H9 (cell line): ENCODE measurements at regions not wholly inside any gene's neighbourhood (a gene's known extent, or its start where the extent isn't known, plus 50 kb on each side); places are given as distances from the start of the nearest gene placed in this dataset.

ENCODE experiments used
- DNase-seq: peaks from one replicate; pipeline ENCODE4 v3.0.0-alpha.2; 2017
- H2AFZ ChIP-seq: one replicate; pipeline ENCODE4 v1.6.1; 2013; ENCODE audit warnings: mild to moderate bottlenecking, low read length, control low read depth, moderate library complexity
- H2AK5ac ChIP-seq: 2 replicates; pipeline ENCODE4 v1.6.1; 2013; ENCODE audit warnings: low read length, control low read depth, mixed read lengths; ENCODE audit not compliant: insufficient read length
- H2BK120ac ChIP-seq: one replicate; pipeline ENCODE4 v1.6.1; 2013; ENCODE audit warnings: low read depth, mild to moderate bottlenecking, low read length, control low read depth, inconsistent platforms; ENCODE audit not compliant: poor library complexity, severe bottlenecking
- H2BK12ac ChIP-seq: 2 replicates; pipeline ENCODE4 v1.6.1; 2013; ENCODE audit warnings: low read length, control low read depth, mixed read lengths, low read depth; ENCODE audit not compliant: insufficient read length
- H2BK15ac ChIP-seq: 2 replicates; pipeline ENCODE4 v1.6.1; 2013; ENCODE audit warnings: low read depth, low read length, control low read depth
- H2BK20ac ChIP-seq: one replicate; pipeline ENCODE4 v1.6.1; 2013; ENCODE audit warnings: low read depth, mild to moderate bottlenecking, low read length, control low read depth, inconsistent platforms; ENCODE audit not compliant: poor library complexity, severe bottlenecking
- H2BK5ac ChIP-seq: 2 replicates; pipeline ENCODE4 v1.6.1; 2013; ENCODE audit warnings: low read length, control low read depth, mixed read lengths; ENCODE audit not compliant: insufficient read length
- H3K14ac ChIP-seq: 2 replicates; pipeline ENCODE4 v1.6.1; 2013; ENCODE audit warnings: low read length, control low read depth; ENCODE audit not compliant: insufficient read depth
- H3K18ac ChIP-seq: 2 replicates; pipeline ENCODE4 v1.6.1; 2013; ENCODE audit warnings: low read depth, mild to moderate bottlenecking, mixed read lengths, low read length, control low read depth; ENCODE audit not compliant: insufficient read length
- H3K23ac ChIP-seq: 2 replicates; pipeline ENCODE4 v1.6.1; 2013; ENCODE audit warnings: low read length, control low read depth, mixed read lengths, low read depth; ENCODE audit not compliant: insufficient read length
- H3K23me2 ChIP-seq: 2 replicates; pipeline ENCODE4 v1.6.1; 2013; ENCODE audit warnings: low read depth, mild to moderate bottlenecking, mixed read lengths, low read length, control low read depth; ENCODE audit not compliant: insufficient read length, poor library complexity, severe bottlenecking
- H3K27ac ChIP-seq: 2 replicates; pipeline ENCODE4 v1.5.1; 2013; ENCODE audit warnings: low read length, control low read depth, mixed read lengths, low read depth; ENCODE audit not compliant: insufficient read length
- H3K27me3 ChIP-seq: 2 replicates; pipeline ENCODE4 v1.6.1; 2013; ENCODE audit warnings: low read length, control low read depth, inconsistent platforms; ENCODE audit not compliant: insufficient read depth
- H3K4ac ChIP-seq: 2 replicates; pipeline ENCODE4 v1.6.1; 2013; ENCODE audit warnings: low read depth, mild to moderate bottlenecking, control low read depth, inconsistent platforms, low read length, moderate library complexity
- H3K4me1 ChIP-seq: 2 replicates; pipeline ENCODE4 v1.6.1; 2013; ENCODE audit warnings: low read length, control low read depth, inconsistent platforms; ENCODE audit not compliant: insufficient read depth
- H3K4me2 ChIP-seq: 2 replicates; pipeline ENCODE4 v1.6.1; 2013; ENCODE audit warnings: low read length, control low read depth, mixed read lengths; ENCODE audit not compliant: insufficient read length, insufficient read depth
- H3K56ac ChIP-seq: 2 replicates; pipeline ENCODE4 v1.6.1; 2013; ENCODE audit warnings: low read depth, mild to moderate bottlenecking, mixed read lengths, low read length, control low read depth; ENCODE audit not compliant: insufficient read length
- H3K79me1 ChIP-seq: 2 replicates; pipeline ENCODE4 v1.6.1; 2013; ENCODE audit warnings: low read depth, mild to moderate bottlenecking, moderate library complexity, low read length, control low read depth, inconsistent platforms; ENCODE audit not compliant: insufficient read depth, poor library complexity, severe bottlenecking
- H3K79me2 ChIP-seq: 2 replicates; pipeline ENCODE4 v1.6.1; 2013; ENCODE audit warnings: low read length, control low read depth, inconsistent platforms; ENCODE audit not compliant: insufficient read depth
- H3K9ac ChIP-seq: 2 replicates; pipeline ENCODE4 v1.6.1; 2013; ENCODE audit warnings: low read length, control low read depth, mixed read lengths; ENCODE audit not compliant: insufficient read length; ENCODE audit errors: extremely low read depth
- H3K9me3 ChIP-seq: one replicate; pipeline ENCODE4 v1.6.1; 2013; ENCODE audit warnings: low read depth, low read length, inconsistent platforms; ENCODE audit not compliant: control insufficient read depth
- H3T11ph ChIP-seq: one replicate; pipeline ENCODE4 v1.6.1; 2013; ENCODE audit warnings: mild to moderate bottlenecking, low read length, control low read depth, inconsistent platforms
- H4K20me1 ChIP-seq: one replicate; pipeline ENCODE4 v1.6.1; 2013; ENCODE audit not compliant: control insufficient read depth, insufficient read length, insufficient read depth
- H4K5ac ChIP-seq: 2 replicates; pipeline ENCODE4 v1.6.1; 2013; ENCODE audit warnings: low read depth, mild to moderate bottlenecking, mixed read lengths, low read length, control low read depth; ENCODE audit not compliant: insufficient read length
- H4K8ac ChIP-seq: replicated peaks from 2 replicates; pipeline ENCODE4 v1.6.1; 2013; ENCODE audit warnings: low read length, control low read depth, mixed read lengths, low read depth; ENCODE audit not compliant: insufficient read length
- H4K91ac ChIP-seq: 2 replicates; pipeline ENCODE4 v1.6.1; 2013; ENCODE audit warnings: low read depth, mild to moderate bottlenecking, moderate library complexity, mixed read lengths, low read length, control low read depth; ENCODE audit not compliant: insufficient read length
- H3K27ac Mint-ChIP-seq, 3 experiments: 2 replicates in 2 of 3; 3 replicates in 1 of 3; pipeline ENCODE4 v1.8.0; 2020 to 2021; ENCODE audit warnings: mixed read lengths in 3 of 3, mild to moderate bottlenecking in 1 of 3, moderate library complexity in 1 of 3
- H3K27me3 Mint-ChIP-seq: 2 replicates; pipeline ENCODE4 v1.8.0; 2021; ENCODE audit warnings: low read depth, mild to moderate bottlenecking, moderate library complexity, mixed read lengths
- H3K36me3 Mint-ChIP-seq, 3 experiments: 2 replicates in 2 of 3; 3 replicates in 1 of 3; pipeline ENCODE4 v1.8.0; 2020 to 2021; ENCODE audit warnings: low read depth in 3 of 3, mixed read lengths in 3 of 3; ENCODE audit not compliant: insufficient read depth in 1 of 3
- H3K4me1 Mint-ChIP-seq, 2 experiments: 2 replicates each; pipeline ENCODE4 v1.8.0; 2020; ENCODE audit warnings: mixed read lengths in 2 of 2
- H3K4me3 Mint-ChIP-seq, 2 experiments: 2 replicates in 1 of 2; 3 replicates in 1 of 2; pipeline ENCODE4 v1.8.0; 2020 to 2021; ENCODE audit warnings: mild to moderate bottlenecking in 2 of 2, mixed read lengths in 2 of 2, moderate library complexity in 1 of 2
- H3K9me3 Mint-ChIP-seq, 2 experiments: 2 replicates in 1 of 2; 3 replicates in 1 of 2; pipeline ENCODE4 v1.8.0; 2020; ENCODE audit warnings: mild to moderate bottlenecking in 2 of 2, mixed read lengths in 2 of 2, moderate library complexity in 1 of 2
- CTCF ChIP-seq: fragments of 200-600 bp; sonication (generic); conservative IDR thresholded peaks from 3 replicates; pipeline ENCODE4 v1.8.0; 2021; ENCODE audit warnings: antibody characterized with exemption, mild to moderate bottlenecking

DNA sequence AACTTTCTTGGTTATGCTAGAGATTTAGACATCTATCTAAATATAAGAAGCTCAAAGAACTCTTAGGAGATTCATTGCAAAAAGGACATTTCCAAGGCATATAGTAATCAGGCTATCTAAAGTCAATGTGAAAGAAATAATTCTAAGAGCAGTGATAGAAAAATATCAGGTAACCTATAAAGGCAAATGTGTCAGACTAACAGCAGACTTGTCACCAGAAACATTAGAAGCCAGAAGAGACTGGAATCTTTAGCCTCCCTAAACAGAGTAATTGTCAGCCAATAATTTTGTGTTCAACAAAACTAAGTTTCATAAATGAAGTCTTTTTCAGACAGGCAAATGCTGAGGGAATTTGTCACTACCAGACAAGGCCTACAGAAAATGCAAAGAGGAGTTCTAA, 122.0 kb upstream of the SCAF11 start:
- H3K23me2 ChIP-seq: no peaks in the 10 kb centered on the region
- no peak overlapping the region for H3K23ac ChIP-seq
- no peak overlapping the region for H3K4me3 Mint-ChIP-seq

More for the DNA sequence above, 122.0 kb upstream of the SCAF11 start:
- Histone ChIP-seq H4K8ac (no peak overlapping the region), H2BK120ac (no peak overlapping the region), H3K4ac (no peak overlapping the region), H2AK5ac (no peak overlapping the region), H4K91ac (no peak overlapping the region), H3K4me1 (no peaks in the 10 kb centered on the region), H2AFZ (no peak overlapping the region), H3K27me3 (no peaks in the 10 kb centered on the region), H3K79me1 (no peaks in the 10 kb centered on the region), H3K4me2 (no peak overlapping the region), H3K9me3 (no peaks in the 10 kb centered on the region), H4K5ac (no peak overlapping the region), H3K9ac (no peak overlapping the region), H3K14ac (no peak overlapping the region), H3T11ph (no peak overlapping the region), H2BK12ac (no peak overlapping the region), H3K27ac (no peak overlapping the region), H3K18ac (no peak overlapping the region), H2BK20ac (no peak overlapping the region), H2BK15ac (no peak overlapping the region), H2BK5ac (no peak overlapping the region), H3K79me2 (no peaks in the 10 kb centered on the region), H3K56ac (no peak overlapping the region), H4K20me1 (no peaks in the 10 kb centered on the region)
- Mint-ChIP-seq H3K27ac (no peak overlapping the region), H3K9me3 (peaks cover 12 to 25% of the 10 kb centered on the region in 2 experiments; a peak in 4 of 5 replicates), H3K36me3 (peaks cover 0 to 23% (median 0%) of the 10 kb centered on the region in 3 experiments; a peak in 3 of 7 replicates), H3K27me3 (0 out of 2 replicates have a peak, but pooled peaks cover 2% of the 10 kb centered on the region), H3K4me1 (peaks cover 0 to 8% of the 10 kb centered on the region in 2 experiments; a peak in 2 of 4 replicates)
- TF ChIP-seq CTCF: no peak
- no peak for DNase-seq
